ENCODE measurements at regions not wholly inside any gene's neighbourhood (a gene's known extent, or its start where the extent isn't known, plus 50 kb on each side); places are given as distances from the start of the nearest gene placed in this dataset.

DNA sequence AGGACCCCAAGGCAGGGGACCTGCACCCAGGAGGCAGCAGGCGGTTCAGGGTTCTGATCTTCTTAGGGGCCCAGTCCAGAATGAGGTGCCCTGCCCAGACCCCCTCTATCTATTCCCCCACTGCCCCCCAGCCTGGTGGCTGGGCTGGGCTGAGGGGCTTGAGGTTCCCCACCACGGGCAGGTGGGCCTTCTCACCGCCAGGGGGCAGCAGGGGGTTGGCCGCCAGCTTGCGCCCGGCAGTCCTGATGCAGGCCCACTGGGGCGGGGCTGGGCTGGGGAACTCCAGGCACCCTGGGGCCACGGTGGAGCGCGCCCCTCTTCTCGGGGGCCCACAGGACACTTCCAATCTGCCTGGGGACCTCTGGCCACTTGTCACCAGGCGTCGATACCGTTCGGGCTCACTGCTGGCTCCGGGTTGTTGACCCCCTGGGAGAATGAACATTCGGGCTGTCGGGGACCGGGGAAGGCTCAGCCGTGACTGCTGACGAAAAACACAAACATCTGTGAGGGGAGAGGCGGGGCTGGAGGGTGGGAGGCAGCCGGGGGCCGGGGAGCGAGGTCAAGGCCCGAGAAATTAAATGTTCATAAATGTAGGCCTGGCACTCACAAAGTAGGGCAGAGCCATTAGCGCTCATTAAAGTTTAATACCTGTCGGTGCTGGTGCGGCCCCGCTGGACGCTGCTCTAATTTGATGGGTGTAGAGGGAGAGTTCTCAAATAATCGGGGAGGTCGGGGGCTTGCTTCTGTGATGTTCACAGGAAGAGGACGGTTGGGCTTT lies 219.3 kb upstream of the GSE1 start:
- DNase-seq, result peak; percentile 65

DNA sequence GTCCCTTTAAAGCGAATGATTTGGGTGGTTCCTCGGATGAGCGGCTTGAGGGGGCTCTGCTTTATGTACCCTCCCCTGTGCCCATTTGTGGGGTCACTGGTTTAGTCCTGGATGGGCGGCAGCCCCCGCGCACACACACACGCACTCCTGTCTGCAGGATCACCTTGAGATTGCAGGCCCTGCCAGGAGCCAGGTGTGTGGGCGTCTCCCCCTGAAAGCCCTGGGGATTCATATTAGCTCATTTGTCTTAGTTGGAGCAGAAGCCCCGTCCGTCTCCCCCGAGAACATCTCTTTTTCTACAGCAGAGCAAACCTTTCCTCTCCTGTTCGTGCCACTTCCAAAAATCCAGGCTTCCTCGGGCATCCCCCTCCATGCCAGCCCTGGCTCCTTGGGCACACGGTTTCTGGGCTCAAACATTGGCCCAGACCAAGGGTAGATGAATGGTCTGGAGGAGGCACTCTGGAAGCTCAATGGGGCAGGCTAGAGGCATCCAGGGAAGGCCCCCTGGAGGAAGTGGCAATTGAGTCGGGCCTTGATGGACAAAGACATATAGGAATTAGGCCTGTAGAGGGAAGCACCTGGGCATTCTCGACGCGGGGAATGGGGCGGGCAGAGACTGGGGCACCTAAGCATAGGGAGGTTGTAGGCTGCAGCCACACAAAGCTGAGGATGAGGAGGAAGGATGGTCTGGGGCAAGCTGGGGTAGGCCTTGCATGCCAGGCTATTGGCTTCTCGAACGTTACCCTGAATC lies 218.5 kb upstream of the GSE1 start:
- no peak for DNase-seq

DNA sequence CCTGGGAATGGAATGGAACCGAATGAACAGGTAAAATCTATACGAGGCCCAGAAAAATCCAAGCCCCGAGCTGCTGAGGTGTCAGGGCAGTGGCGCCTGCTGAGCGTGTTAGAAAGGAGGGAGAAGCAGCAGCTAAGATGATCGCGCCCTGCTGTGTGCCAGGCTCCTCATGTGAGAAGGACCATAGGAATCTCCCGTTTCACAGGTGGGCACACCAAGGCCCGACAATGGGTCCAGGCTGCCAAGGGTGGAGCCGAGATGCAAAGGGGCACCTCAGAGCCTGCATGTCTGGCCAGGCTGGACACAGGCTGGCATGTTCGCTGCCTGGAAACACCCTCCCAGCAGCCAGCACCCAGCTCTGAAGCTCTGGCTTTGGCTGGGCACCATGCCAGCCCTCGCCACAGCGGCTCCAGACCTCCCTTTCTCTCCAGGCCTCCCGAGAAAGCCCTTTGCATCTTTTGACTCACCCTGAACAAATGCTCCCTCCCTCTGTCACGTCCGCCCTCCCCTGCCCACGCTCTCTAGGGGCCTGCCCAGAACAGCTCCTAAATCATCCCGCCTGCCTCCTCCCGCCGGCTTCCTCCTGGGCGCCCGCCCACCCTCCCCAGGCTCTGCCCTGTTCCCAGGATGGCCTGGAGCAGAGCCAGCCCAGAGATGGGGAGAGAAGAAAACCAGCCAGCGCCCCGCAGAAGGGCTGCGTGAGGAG lies 217.8 kb upstream of the GSE1 start:
- peak; percentile 99 for DNase-seq

DNA sequence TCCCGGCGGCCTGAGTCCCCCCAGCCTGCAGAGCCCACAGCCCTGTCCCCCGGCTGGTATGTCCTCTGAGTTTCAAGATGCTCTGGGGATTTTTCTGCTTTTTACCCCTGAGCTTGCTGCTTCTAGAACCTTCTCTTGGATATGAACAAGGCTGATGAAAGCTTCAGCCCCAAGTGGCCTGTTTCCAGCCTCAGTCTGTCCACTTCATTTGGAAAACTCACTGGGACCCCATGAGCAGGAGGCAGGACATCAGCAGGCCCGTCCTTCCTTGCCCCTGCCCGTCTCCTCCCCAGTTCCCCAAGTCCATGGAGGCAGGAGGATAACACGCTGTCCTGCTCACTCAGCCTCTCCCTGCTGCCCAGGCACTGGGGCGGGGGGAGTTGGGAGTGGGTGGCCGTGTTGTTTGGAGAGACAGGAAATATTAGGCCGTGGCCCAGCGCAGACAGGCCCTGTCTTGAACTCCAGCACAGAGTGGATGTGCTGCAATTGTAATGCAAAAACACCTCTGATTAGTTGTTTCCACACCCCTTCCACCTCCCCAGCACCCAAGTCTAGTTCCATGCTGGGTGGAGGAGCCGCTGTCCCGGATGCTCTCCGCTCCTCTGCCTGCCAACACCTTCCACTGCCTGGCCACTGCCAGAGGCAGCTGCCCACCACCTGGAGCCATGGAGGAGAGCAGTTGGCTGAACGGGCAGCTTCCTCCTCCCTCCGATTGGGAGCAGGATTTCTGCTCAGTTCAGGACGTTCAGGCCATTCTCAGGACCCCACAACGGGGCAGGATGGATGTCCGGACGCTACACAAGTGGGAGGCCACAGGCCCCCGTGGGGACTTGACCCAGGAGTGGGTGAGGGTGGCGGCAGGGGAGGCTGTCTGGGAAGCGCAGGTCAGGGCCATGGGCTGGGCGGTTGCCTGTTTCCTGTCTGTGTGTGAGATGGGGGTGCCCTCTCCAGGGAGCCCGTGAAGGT lies 216.9 kb upstream of the GSE1 start:
- peak; percentile 32 for DNase-seq

DNA sequence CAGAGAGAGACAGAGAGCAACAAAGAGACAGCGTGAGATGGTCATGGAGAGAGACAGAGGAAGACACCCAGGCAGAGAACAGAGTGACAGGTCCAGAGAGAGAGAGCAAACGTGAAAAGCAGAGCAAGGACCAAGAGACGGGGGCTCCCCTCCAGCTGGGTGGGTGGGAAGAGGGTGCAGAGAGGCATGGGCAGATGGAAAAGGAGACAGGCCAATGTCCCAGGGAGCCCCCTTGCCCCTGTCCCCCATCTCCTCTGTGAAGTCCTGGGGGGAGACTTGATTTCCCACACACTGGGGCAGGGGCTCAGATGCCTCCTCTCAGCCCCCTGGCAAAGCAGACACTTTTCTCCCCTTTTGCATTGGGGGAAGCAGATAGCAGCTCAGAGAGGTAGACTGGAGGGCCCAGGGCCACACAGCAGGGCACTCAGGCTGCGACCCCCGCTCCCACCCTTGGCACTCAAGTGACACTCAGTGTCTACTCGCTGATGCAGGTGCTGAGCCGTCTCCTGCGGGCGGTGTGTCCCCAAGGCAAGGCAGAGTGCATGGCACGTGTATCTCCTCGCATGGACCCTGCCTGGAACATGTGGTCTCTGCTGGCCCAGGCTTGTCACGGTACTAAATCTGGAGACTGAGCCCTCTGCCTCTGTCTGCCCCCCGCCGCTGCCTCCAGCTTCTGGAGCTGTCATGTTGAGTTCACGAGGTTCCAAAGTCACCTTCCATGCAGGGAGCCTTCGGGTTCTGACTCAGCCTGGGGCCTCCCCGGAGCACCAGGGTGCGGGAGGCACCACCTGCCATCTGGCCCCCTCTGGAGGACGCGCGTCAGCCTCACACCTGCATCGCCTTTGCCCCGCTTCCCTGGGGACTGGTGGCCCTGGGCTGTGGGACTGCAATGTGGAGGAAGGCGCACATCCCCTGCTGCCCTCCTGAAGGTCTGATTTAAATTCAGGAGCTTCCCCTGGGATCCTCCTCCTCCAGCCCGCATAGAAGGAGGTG lies 215.9 kb upstream of the GSE1 start:
- DNase-seq, result no peak

DNA sequence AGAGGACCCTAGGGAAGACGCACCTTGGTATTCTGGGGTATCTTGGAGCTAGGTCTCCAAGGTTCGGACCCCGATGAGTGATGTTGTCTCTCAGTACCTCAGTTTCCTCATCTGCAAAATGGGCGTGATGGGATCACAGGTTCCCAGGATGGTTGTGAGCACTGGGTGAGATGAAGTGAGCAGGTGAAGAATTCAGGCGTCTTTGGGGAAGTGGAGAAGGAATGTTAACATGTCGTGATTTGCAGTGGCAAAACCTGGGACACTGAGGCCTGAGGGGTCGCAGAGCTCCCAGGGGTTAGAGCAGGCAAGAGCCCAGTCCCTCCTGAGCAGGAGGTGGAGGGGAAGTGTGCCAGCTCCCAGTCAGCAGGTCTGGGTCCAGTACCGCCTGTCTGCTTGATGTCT lies 215.1 kb upstream of the GSE1 start:
- no peak for DNase-seq

DNA sequence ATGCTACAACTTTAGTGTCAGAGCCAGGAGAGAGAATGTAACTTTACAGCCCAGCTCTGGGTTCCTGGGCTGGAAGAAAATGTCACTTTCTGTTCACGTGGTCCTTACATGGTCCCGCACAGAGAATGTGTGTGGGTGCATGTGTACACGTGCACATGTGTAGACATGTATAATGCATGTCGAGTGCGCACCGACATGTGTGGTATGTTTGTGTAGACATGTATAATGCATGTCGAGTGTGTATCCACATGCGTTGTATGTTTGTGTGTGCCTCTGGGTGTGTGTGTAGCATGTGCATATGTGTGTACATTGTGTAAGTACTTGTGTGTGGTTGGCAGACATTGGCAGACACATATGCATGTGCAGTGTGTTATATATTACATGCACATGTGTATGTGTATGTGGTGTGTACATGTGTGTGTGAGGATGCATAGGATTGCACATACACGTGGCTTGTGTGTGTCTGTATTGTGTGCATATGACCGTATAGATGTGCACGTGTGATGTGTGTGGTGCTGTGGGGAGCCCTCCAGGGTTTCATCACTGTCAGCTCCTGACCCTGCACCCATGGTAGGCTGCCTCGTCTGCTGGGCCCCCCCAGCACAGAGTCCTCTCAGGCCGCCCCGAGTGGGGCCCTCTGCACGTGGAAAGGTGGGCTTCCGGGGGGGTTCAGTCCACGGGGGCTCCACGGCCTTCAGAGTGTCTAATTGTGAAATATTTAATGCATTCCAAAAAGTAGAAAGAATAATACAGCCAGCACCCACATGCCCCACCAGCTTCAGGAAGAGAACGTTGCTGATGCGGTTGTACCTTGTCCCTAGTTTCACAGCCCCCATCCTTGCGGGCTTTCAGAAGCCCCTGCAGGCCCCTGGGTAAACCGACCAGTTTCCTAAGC lies 214.2 kb upstream of the GSE1 start:
- no peak for DNase-seq

DNA sequence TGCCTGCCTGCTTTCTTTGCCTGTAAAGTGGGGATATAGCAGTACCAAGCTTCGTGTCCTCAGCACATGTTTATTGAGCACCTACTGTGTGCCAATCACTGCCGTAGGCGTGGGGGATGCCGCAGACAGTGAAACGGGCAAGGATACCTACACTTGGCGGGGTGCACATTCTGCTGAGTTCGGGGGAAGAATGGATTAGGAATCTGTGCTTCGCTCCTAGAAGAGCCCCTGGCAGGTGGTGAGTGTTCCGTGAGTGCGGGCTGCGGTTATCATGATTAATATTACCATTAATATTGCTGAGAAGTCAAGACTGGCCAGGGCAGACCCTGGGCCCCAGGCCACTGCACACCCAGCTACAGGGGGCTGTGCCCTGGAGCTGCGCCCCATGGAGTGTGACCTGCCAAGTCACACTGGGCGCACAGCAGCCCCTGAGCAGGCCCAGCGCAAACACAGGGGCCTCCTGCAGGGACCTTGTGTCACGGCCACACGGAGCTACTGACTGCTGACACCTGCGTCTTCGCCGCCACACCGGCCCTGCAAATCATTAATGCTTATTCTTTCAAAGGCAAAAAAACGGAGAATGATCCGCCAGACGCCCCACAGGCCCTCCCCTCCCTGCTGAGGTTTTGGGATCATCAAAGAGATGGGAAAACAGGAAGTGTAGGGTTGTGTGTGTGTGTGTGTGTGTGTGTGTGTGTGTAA lies 213.4 kb upstream of the GSE1 start:
- DNase-seq, result no peak

DNA sequence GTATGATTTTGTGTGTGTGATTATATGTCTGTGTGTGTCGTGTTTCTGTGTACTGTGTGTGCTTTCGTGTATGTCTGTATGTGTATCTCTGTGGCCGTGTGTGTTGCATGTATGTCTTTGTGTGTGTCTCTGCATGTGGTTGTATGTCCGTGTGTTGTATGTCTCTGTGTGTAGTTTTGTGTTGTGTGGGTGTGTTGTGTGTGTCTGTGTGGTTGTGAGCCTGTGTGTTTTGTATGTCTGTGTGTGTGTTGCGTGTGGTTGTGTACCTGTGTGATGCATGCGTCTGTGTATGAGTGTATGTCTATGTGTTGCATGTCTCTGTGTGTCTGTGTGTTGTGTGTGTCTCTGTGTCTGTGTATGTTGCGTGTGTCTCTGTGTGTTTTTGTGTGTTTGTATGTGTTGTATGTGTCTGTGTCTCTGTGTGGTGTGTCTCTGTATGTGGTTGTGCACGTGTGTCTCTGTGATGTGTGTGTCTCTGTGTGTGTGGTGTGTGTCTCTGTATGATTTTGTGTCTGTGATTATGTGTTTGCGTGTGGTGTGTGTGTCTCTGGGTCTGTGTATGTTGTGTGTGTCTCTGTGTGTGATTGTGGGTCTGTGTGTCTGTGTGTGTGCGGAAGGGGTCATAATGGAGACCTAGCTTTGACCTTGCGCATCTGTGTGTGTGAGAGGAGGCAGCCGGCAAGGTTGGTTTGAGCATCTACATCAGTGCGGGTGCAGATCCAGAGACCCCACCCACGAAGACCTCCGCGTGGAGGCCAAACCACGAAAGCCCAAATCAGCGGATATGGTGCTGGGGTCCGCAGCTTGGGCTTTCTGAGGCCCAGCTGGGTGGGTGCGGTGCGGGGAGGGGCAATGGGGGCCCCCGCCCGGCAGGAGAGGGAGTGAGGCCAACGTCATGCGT lies 212.6 kb upstream of the GSE1 start:
- DNase-seq, result no peak

DNA sequence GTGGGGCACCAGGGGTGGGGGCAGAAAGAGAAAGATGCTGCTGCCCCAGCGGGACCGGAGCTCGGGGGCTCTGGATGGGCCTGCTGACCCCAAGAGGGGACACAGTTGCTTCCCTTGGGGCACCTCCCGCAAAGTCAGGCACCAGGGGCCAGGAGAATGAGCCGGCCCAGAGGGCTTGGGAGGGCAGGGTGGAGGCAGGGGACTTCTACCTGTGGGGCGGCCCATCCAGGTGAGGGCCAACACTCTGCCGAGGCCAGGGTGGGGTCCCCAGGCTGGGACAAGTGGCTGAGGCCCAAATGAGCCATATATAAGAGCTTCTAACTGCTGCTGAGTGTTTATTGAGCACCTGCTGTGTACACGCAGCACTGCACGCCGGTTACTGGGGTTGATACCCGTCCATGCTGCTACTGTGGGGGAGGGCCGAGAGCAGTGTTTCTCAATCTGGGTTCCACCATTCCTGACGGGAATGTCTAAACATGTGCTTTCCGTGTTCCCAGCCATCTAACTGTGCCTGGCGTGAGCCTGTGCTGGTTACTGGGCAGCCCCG lies 211.7 kb upstream of the GSE1 start:
- no peak for DNase-seq

DNA sequence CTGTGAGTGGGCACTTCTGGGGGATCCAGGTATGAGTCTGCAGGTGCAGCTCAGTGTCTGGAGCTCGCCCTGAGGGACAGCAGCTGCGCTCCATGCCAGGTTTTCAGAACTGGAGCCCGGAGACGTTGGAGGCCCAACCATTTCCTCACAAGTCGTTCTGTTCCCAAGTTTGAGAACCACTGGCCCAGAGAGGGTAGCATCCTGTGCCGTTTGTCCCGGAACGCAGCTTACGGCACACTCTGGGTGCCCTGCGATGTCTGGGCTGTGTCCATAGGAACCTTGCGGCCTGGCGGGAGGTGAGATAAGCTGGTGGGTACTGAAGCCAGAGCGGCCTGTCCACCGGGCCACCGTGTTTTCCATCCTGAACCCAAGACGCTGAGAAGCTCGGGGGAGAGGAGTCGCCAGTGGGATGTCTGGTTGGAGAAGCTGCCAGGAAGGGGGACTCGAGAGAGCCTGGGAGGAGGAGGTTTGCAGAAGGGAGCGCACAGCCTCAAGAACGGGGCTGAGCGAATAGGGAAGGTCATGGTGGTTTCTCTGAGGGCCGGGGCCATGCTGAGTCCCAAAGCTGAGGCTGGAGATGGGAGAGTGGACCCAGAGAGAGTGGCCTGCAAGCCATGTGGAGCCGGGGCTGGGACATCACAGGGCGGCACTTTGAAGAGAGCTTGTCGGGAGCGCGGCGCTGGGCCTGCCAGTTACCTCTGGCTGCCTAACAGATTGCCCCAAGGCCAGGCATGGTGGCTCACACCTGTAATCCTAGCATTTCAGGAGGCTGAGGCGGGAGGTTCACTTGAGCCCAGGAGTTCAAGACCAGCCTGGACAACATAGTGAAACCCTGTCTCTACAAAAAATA lies 211.0 kb upstream of the GSE1 start:
- no peak for DNase-seq

DNA sequence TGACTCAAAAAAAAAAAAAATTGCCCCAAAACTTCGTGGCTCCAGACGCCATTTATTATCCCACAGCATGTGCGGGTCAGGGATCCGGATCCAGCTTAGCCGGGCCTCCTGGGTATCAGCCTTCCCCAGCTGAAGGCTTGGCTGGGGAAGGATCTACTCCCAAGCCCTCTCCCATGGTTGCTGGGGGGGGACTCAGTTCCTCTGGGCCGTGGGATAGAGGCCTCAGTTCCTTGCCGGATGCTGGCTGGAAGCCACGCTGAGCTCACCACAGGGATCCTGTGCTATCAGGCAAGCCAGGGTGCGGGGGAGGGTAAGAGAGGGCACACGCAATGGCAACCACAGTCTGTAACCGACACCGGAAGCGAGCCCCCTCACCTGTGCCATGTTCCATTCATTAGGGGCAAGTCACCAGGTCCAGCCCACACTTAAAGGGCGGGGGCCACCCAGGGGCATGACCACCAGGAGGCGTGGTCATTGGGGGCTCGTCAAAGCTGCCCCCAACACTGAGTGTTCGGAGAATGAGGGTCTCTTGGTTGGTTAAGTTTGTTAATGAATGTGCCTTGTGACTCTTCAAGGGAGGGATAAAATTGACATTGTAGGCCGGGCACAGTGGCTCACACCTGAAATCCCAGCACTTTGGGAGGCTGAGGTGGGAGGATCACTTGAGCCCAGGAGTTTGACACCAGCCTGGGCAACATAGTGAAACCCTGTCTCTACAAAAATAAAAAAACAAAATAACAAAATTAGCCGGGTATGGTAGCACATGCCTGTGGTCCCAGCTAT lies 210.0 kb upstream of the GSE1 start:
- peak; percentile 75 for DNase-seq

DNA sequence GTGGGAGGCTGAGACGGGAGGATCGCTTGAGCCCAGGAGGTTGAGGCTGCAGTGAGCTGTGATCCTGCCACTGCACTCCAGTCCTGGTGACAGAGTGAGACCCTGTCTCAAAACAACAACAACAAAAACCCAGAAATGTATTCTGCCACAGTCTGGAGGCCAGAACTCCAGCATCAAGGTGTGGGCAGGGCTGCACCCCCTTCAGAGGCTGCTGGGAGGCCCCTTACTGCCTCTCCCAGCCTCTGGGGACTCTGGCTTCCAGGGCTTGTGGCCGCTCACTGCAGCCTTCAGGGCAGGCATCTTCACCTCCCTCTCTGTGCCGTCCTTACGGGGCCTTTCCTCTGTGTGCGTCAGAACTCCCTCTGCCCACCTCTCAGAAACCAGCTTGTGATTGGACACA lies 209.4 kb upstream of the GSE1 start:
- DNase-seq, result no peak

DNA sequence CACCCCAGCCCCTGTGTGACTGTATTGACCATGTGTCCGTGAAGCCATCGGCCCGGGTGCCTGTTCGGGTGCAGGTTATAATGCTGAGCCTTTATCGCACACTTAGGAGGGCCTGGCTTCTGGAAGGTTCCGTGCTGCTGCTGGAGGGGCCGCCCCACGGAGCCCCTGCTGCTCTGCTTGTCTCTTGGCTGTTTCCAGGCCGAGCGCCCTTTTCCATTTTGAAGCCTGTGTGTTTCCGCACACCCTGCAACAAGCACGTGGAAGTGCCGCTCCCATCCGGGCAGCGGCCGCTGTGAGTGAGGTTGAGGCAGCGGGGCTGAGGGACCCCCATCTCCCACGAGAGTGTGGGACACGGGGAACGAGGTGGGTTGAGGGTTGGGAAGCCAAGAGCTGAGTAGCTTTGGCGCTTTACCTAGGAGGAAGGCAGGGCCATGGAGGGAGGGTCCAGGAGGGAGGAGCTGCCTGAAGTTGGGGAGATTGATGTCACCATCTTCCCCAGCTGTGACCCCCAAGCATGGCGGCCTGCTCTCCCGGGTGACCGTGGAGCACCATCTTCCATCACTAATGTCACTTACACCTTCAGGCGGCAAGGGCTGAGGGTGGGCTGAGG lies 200.1 kb upstream of the GSE1 start:
- no peak for DNase-seq

All from fibroblast of skin of scalp (primary cell).